GM23338 (cell line): ENCODE measurements at regions not wholly inside any gene's neighbourhood (a gene's known extent, or its start where the extent isn't known, plus 50 kb on each side); places are given as distances from the start of the nearest gene placed in this dataset.
A peak's percentile ranks its signal among the peaks of the same experiment; 100 is the strongest.

Source experiments
- ATAC-seq: fragments of 200-7000 bp; cut with Tn5 transposase; 3 replicates; pipeline ENCODE4 v1.9.1; 2020
- DNase-seq: peaks from one replicate; pipeline ENCODE4 v3.0.0-alpha.2; 2015; ENCODE audit warnings: low spot score
- H2AFZ ChIP-seq: fragments of 200-600 bp; sonication (generic); 2 replicates; pipeline ENCODE4 v1.8.0; 2016; ENCODE audit warnings: antibody characterized with exemption, mild to moderate bottlenecking, moderate library complexity
- H3F3A ChIP-seq: fragments of 200-600 bp; sonication (generic); replicated peaks from 2 replicates; pipeline ENCODE4 v1.8.0; 2017; ENCODE audit warnings: antibody characterized with exemption, mixed run types, low read depth
- H3K27ac ChIP-seq: fragments of 200-600 bp; sonication (generic); 2 replicates; pipeline ENCODE4 v1.6.1; 2016; ENCODE audit warnings: low read depth
- H3K27me3 ChIP-seq: fragments of 200-600 bp; sonication (generic); 2 replicates; pipeline ENCODE4 v1.8.0; 2016; ENCODE audit warnings: mild to moderate bottlenecking, mixed run types, moderate library complexity; ENCODE audit not compliant: insufficient read depth
- H3K36me3 ChIP-seq: fragments of 200-600 bp; sonication (generic); 2 replicates; pipeline ENCODE4 v1.8.0; 2016; ENCODE audit warnings: mild to moderate bottlenecking; ENCODE audit not compliant: insufficient read depth
- H3K4me1 ChIP-seq: fragments of 200-600 bp; sonication (generic); 2 replicates; pipeline ENCODE4 v1.8.0; 2016; ENCODE audit warnings: mild to moderate bottlenecking, moderate library complexity; ENCODE audit not compliant: insufficient read depth
- H3K4me2 ChIP-seq: fragments of 200-600 bp; sonication (generic); 2 replicates; pipeline ENCODE4 v1.7.1; 2017; ENCODE audit warnings: mixed run types
- H3K4me3 ChIP-seq: fragments of 200-600 bp; sonication (generic); 2 replicates; pipeline ENCODE4 v1.6.1; 2016; ENCODE audit warnings: mixed run types
- H3K79me2 ChIP-seq: fragments of 200-600 bp; sonication (generic); replicated peaks from 2 replicates; pipeline ENCODE4 v1.8.0; 2017; ENCODE audit warnings: mild to moderate bottlenecking; ENCODE audit not compliant: insufficient read depth
- H3K9me2 ChIP-seq: fragments of 200-600 bp; sonication (generic); 2 replicates; pipeline ENCODE4 v1.8.0; 2017; ENCODE audit not compliant: insufficient read depth
- H4K20me1 ChIP-seq: fragments of 200-600 bp; sonication (generic); replicated peaks from 2 replicates; pipeline ENCODE4 v1.8.0; 2017; ENCODE audit warnings: mild to moderate bottlenecking; ENCODE audit not compliant: insufficient read depth
- H3K27ac Mint-ChIP-seq: 2 replicates; pipeline ENCODE4 v1.8.0; 2020; ENCODE audit warnings: inconsistent platforms, mild to moderate bottlenecking, moderate library complexity, mixed read lengths
- H3K27me3 Mint-ChIP-seq: 3 replicates; pipeline ENCODE4 v1.8.0; 2022; ENCODE audit warnings: low read depth, mild to moderate bottlenecking, moderate library complexity, mixed read lengths, inconsistent platforms; ENCODE audit not compliant: insufficient read depth, poor library complexity
- H3K36me3 Mint-ChIP-seq: 3 replicates; pipeline ENCODE4 v1.8.0; 2021; ENCODE audit warnings: low read depth, mild to moderate bottlenecking, inconsistent platforms, moderate library complexity, mixed read lengths
- H3K4me1 Mint-ChIP-seq: 3 replicates; pipeline ENCODE4 v1.8.0; 2020; ENCODE audit warnings: mild to moderate bottlenecking, inconsistent platforms, mixed read lengths
- H3K4me3 Mint-ChIP-seq: 3 replicates; pipeline ENCODE4 v1.8.0; 2021; ENCODE audit warnings: moderate library complexity, mild to moderate bottlenecking, inconsistent platforms, mixed read lengths
- H3K9me3 Mint-ChIP-seq: 3 replicates; pipeline ENCODE4 v1.8.0; 2020; ENCODE audit warnings: moderate library complexity, mild to moderate bottlenecking, inconsistent platforms, mixed read lengths
- CREB1 ChIP-seq: fragments of 250-450 bp; sonication (Bioruptor Pico); IDR thresholded peaks from 2 replicates; pipeline ENCODE4 v1.5.0; 2020; ENCODE audit warnings: low read depth, mild to moderate bottlenecking, moderate library complexity
- ETS1 ChIP-seq: IDR thresholded peaks from 2 replicates; pipeline ENCODE4 v1.6.1; 2016; ENCODE audit warnings: antibody characterized with exemption
- EZH2 ChIP-seq: fragments of 200-600 bp; sonication (generic); IDR thresholded peaks from one replicate; pipeline ENCODE4 v1.8.0; 2017; ENCODE audit warnings: antibody characterized with exemption, mild to moderate bottlenecking, low read depth; ENCODE audit not compliant: unreplicated experiment
- EZH2phosphoT487 ChIP-seq: fragments of 200-600 bp; sonication (generic); IDR thresholded peaks from one replicate; pipeline ENCODE4 v1.8.1; 2018; ENCODE audit warnings: antibody characterized with exemption; ENCODE audit not compliant: unreplicated experiment
- JUNB ChIP-seq: IDR thresholded peaks from one replicate; pipeline ENCODE4 v1.6.1; 2016; ENCODE audit warnings: antibody characterized with exemption; ENCODE audit not compliant: unreplicated experiment
- NANOG ChIP-seq: IDR thresholded peaks from 2 replicates; pipeline ENCODE4 v1.6.1; 2016; ENCODE audit warnings: antibody characterized with exemption, borderline replicate concordance
- POLR2AphosphoS5 ChIP-seq: IDR thresholded peaks from 2 replicates; pipeline ENCODE4 v1.6.1; 2016; ENCODE audit warnings: antibody characterized with exemption, low read depth
- REST ChIP-seq: IDR thresholded peaks from one replicate; pipeline ENCODE4 v1.6.1; 2018; ENCODE audit warnings: antibody characterized with exemption; ENCODE audit not compliant: unreplicated experiment
- STAT1 ChIP-seq: IDR thresholded peaks from one replicate; pipeline ENCODE4 v1.6.1; 2016; ENCODE audit warnings: antibody characterized with exemption; ENCODE audit not compliant: unreplicated experiment
- ZNF114 ChIP-seq: fragments of 250-450 bp; sonication (Bioruptor Pico); IDR thresholded peaks from 2 replicates; pipeline ENCODE4 v1.5.0; 2020; ENCODE audit warnings: mild to moderate bottlenecking, moderate library complexity
- ZNF331 ChIP-seq: fragments of 250-450 bp; sonication (Bioruptor Pico); IDR thresholded peaks from 2 replicates; pipeline ENCODE4 v1.5.0; 2020; ENCODE audit warnings: low read depth, mild to moderate bottlenecking, moderate library complexity
- TF ChIP-seq, protein P1 (sequence below), 2 experiments: fragments of 200-600 bp in 1 of 2; sonication (generic) in 1 of 2; conservative IDR thresholded peaks; 2 replicates each; pipeline versions ENCODE4 v1.5.1 to v1.6.1; 2016 to 2017; ENCODE audit warnings: antibody characterized with exemption in 2 of 2, low read depth in 2 of 2, mild to moderate bottlenecking in 2 of 2, moderate library complexity in 1 of 2
- TF ChIP-seq, protein P2 (sequence below): fragments of 250-450 bp; sonication (Bioruptor Pico); IDR thresholded peaks from 2 replicates; pipeline ENCODE4 v1.5.0; 2020; ENCODE audit warnings: mild to moderate bottlenecking, moderate library complexity

DNA sequence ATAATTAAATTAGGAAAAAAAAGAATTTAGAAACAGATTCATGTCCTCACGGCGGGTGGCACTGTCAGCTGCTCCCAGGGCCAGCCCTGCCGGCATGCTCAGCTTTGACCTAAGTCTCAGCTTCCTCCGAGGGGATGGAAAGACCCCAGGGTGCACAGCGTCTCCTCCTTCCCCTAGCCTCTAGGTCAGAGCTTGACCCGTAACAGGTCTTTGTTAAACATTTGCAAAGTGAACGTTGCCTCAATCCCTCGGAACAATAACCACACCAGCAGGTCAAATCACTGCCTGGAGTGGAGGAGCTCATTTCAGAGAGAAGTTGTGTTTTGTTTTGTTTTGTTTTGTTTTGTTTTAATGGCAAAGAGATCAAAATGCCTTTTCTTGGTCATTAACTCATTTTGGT is 171.3 kb downstream of the TMEM18 start:
- Histone ChIP-seq H4K20me1 (no peaks in the 10 kb centered on the region), H3K4me1 (no peaks in the 10 kb centered on the region), H3K79me2 (no peaks in the 10 kb centered on the region), H3K36me3 (no peaks in the 10 kb centered on the region), H3K4me3 (no peak overlapping the region), H2AFZ (no peak overlapping the region), H3F3A (no peaks in the 10 kb centered on the region), H3K27ac (no peak overlapping the region), H3K9me2 (no peaks in the 10 kb centered on the region), H3K27me3 (no peaks in the 10 kb centered on the region), H3K4me2 (no peak overlapping the region)
- Mint-ChIP-seq H3K27me3 (peaks cover 5% of the 10 kb centered on the region), H3K9me3 (0 out of 3 replicates have a peak, but pooled peaks cover 3% of the 10 kb centered on the region), H3K27ac (no peak overlapping the region), H3K4me1 (peaks cover 17% of the 10 kb centered on the region), H3K4me3 (no peak overlapping the region), H3K36me3 (no peaks in the 10 kb centered on the region)
- peak; percentile 14 for DNase-seq
- no peak for TF ChIP-seq ZNF331 (CRISPR knock-in tag)
- TF ChIP-seq STAT1 = no peak
- no peak for TF ChIP-seq NANOG
- TF ChIP-seq ZNF114 (CRISPR knock-in tag) = no peak
- no peak for TF ChIP-seq ETS1
- TF ChIP-seq, protein P1, sequence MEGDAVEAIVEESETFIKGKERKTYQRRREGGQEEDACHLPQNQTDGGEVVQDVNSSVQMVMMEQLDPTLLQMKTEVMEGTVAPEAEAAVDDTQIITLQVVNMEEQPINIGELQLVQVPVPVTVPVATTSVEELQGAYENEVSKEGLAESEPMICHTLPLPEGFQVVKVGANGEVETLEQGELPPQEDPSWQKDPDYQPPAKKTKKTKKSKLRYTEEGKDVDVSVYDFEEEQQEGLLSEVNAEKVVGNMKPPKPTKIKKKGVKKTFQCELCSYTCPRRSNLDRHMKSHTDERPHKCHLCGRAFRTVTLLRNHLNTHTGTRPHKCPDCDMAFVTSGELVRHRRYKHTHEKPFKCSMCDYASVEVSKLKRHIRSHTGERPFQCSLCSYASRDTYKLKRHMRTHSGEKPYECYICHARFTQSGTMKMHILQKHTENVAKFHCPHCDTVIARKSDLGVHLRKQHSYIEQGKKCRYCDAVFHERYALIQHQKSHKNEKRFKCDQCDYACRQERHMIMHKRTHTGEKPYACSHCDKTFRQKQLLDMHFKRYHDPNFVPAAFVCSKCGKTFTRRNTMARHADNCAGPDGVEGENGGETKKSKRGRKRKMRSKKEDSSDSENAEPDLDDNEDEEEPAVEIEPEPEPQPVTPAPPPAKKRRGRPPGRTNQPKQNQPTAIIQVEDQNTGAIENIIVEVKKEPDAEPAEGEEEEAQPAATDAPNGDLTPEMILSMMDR (conservative IDR thresholded peaks at IDR 0.05; ENCODE audit: low read depth in 2 of 2) = no peak
- TF ChIP-seq, protein P2, sequence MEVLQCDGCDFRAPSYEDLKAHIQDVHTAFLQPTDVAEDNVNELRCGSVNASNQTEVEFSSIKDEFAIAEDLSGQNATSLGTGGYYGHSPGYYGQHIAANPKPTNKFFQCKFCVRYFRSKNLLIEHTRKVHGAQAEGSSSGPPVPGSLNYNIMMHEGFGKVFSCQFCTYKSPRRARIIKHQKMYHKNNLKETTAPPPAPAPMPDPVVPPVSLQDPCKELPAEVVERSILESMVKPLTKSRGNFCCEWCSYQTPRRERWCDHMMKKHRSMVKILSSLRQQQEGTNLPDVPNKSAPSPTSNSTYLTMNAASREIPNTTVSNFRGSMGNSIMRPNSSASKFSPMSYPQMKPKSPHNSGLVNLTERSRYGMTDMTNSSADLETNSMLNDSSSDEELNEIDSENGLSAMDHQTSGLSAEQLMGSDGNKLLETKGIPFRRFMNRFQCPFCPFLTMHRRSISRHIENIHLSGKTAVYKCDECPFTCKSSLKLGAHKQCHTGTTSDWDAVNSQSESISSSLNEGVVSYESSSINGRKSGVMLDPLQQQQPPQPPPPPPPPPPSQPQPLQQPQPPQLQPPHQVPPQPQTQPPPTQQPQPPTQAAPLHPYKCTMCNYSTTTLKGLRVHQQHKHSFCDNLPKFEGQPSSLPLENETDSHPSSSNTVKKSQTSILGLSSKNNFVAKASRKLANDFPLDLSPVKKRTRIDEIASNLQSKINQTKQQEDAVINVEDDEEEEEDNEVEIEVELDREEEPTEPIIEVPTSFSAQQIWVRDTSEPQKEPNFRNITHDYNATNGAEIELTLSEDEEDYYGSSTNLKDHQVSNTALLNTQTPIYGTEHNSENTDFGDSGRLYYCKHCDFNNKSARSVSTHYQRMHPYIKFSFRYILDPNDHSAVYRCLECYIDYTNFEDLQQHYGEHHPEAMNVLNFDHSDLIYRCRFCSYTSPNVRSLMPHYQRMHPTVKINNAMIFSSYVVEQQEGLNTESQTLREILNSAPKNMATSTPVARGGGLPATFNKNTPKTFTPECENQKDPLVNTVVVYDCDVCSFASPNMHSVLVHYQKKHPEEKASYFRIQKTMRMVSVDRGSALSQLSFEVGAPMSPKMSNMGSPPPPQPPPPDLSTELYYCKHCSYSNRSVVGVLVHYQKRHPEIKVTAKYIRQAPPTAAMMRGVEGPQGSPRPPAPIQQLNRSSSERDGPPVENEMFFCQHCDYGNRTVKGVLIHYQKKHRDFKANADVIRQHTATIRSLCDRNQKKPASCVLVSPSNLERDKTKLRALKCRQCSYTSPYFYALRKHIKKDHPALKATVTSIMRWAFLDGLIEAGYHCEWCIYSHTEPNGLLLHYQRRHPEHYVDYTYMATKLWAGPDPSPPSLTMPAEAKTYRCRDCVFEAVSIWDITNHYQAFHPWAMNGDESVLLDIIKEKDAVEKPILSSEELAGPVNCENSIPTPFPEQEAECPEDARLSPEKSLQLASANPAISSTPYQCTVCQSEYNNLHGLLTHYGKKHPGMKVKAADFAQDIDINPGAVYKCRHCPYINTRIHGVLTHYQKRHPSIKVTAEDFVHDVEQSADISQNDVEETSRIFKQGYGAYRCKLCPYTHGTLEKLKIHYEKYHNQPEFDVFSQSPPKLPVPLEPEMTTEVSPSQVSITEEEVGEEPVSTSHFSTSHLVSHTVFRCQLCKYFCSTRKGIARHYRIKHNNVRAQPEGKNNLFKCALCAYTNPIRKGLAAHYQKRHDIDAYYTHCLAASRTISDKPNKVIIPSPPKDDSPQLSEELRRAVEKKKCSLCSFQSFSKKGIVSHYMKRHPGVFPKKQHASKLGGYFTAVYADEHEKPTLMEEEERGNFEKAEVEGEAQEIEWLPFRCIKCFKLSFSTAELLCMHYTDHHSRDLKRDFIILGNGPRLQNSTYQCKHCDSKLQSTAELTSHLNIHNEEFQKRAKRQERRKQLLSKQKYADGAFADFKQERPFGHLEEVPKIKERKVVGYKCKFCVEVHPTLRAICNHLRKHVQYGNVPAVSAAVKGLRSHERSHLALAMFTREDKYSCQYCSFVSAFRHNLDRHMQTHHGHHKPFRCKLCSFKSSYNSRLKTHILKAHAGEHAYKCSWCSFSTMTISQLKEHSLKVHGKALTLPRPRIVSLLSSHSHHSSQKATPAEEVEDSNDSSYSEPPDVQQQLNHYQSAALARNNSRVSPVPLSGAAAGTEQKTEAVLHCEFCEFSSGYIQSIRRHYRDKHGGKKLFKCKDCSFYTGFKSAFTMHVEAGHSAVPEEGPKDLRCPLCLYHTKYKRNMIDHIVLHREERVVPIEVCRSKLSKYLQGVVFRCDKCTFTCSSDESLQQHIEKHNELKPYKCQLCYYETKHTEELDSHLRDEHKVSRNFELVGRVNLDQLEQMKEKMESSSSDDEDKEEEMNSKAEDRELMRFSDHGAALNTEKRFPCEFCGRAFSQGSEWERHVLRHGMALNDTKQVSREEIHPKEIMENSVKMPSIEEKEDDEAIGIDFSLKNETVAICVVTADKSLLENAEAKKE = no peak
- TF ChIP-seq EZH2phosphoT487 = no peak
- no peak for TF ChIP-seq REST
- TF ChIP-seq POLR2AphosphoS5 = no peak
- TF ChIP-seq JUNB = no peak
- TF ChIP-seq EZH2 = no peak
- TF ChIP-seq CREB1 (CRISPR knock-in tag) = no peak
- ATAC-seq = peak; percentile 94
